Smooth muscle cell of the brain vasculature (primary cell): ENCODE measurements at regions not wholly inside any gene's neighbourhood (a gene's known extent, or its start where the extent isn't known, plus 50 kb on each side); places are given as distances from the start of the nearest gene placed in this dataset.
"Not testable (repeated sequence)": the region's sequence is repeated elsewhere in the genome, so short reads cannot be mapped to it uniquely, and the experiment has no call there.

Experiments used
- DNase-seq: peaks from one replicate; pipeline ENCODE4 v3.0.0-alpha.2; 2012; ENCODE audit warnings: low read depth, low spot score

- DNase-seq = not testable (repeated sequence)
Measured at GRCh38 chr2:94737145-94737544, 134.1 kb upstream of the TEKT4 start.

GRCh38 chr2:94737736-94738342 lies 133.4 kb upstream of the TEKT4 start:
- DNase-seq = not testable (repeated sequence)

- no peak for DNase-seq
Measured at GRCh38 chr2:94753466-94753998, 117.7 kb upstream of the TEKT4 start.

DNA sequence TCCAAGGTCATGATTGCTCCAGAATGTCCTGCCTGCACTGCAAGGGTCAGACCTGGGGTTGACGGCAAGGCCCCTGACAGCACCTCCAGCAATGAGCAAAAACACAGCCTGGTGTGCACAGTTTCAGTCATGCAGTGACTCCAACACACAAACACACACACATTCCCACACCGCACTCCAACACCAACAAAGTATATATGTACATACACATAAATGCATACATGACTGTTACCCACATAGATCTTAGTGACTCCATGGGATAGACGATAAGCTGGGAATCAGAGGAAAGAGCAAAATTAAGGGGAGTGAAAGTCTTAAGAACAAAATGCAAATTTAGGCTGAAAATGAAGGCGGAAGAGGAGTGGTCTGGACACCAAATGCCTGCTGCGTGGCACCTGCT lies 112.7 kb upstream of the TEKT4 start:
- DNase-seq = no peak

DNA sequence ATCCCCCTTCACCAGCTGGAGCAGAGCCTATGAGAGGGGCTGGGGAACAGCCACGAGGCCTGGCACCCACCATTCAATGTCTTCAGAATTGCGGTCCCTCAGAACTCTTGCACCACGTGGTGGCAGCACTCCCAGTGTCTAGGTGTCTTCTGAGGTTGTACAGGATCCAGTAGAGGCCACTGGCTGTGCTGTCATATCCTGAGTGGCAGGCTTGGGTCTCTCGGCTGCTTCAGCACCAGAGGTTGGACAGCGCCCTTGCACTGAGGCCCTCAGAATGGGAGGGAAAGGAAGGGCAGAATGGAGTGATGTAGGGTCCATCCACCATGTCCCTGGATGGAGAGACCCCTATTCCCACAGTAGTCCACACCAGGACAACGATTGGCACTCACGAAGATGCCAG lies 112.0 kb upstream of the TEKT4 start:
- DNase-seq = no peak

- DNase-seq = no peak
Measured at GRCh38 chr2:94762600-94762999, 108.6 kb upstream of the TEKT4 start.

DNA sequence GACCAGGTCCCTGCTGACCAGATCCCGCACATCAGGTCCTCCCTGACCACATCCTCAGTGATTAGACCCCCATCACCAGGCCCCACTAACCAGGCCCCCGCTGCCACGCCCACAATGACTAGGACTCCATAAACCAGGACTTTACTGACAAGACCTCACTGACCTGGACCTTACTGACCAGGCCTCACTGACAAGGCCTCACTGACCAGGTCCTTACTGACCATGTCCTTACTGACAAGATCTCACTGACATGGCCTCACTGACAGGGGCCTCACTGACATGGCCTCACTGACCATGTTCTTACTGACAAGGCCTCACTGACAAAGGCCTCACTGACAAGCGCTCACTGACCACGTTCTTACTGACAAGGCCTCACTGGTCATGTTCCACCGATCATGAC lies 107.9 kb upstream of the TEKT4 start:
- DNase-seq = no peak

- not testable (repeated sequence) for DNase-seq
Measured at GRCh38 chr2:94764331-94764730, 106.9 kb upstream of the TEKT4 start.

DNA sequence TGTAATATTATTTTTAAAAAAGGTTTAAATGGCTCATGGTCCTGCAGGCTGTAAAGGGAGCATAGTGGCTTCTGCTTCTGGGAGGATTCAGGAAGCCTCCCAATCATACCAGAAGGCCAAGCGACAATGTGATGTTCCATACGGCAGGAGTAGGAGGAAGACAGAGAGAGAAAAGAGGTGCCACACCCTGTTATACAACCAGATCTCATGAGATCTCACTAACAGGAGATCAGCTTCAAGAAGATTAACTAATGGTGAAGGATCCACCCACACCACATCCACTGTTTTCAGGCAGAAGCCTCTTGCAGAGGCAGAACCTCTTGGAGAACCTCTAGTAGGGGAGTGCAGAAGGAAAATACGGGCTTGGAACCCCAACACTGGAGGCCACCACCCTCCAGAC lies 103.9 kb upstream of the TEKT4 start:
- DNase-seq = no peak

GRCh38 chr2:94769733-94770132 lies 101.5 kb upstream of the TEKT4 start:
- DNase-seq = no peak

DNA sequence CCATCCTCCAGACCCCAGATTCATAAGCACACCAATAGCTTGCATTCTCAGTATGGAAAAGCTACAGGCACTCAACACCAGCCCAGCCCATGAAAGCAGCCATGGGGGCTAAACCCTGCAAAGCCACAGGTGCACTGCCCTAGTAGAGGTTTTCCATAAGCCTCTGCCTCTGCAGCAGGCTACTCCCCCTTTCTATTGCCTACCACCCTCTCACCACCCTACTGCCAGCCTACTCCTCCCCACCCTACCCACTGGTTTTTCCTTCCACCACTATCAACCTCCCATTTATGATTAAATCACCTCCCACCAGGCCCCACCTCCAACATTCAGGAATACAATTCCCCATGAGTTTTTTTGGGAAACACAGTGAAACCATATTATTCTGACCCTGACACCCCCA lies 96.4 kb upstream of the TEKT4 start:
- no peak for DNase-seq

GRCh38 chr2:94776036-94776435 lies 95.2 kb upstream of the TEKT4 start:
- no peak for DNase-seq

GRCh38 chr2:94785105-94785504 lies 86.1 kb upstream of the TEKT4 start:
- DNase-seq = not testable (repeated sequence)

DNA sequence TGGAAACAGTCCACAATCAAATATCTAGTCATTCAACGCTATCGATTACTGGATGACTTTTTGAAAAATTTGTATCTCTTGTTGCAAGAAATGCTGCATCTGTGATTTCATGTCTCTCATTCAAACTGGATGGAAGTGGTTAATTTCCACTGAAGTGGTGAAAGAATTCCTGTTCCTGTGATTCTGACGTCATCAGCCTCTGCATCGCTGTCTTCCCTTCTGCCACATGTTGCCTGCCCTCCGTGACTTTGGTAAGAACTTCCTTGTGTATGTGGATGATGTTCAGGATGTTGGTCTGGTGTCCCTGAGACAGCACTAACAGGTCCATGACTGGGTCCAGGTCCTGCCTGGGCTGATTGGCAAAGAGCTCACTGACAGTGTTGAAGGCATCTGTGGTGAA lies 84.8 kb upstream of the TEKT4 start:
- DNase-seq = not testable (repeated sequence)

- DNase-seq = not testable (repeated sequence)
Measured at GRCh38 chr2:94790169-94790568, 81.1 kb upstream of the TEKT4 start.

DNA sequence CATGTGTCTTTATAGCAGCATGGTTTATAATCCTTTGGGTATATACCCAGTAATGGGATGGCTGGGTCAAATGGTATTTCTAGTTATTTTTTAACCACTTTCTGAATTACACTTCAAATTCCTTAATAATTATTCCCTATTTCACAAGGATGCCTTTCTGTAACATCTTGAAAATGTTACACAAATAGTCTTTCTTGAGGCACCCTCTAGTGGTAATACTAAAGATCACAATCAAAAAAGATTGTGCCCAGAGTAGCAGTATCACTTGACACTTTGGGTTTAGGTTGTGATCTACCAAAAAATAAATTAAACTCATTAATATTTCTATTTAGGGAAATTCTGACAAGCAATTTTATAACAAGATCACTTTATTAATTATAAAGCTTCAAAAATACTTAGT lies 74.0 kb upstream of the TEKT4 start:
- not testable (repeated sequence) for DNase-seq
